ENCODE measurements at regions not wholly inside any gene's neighbourhood (a gene's known extent, or its start where the extent isn't known, plus 50 kb on each side); places are given as distances from the start of the nearest gene placed in this dataset.

GRCh38 chr10:94225589-94225988, 137.2 kb downstream of the NOC3L start:
- TF ChIP-seq CTCF (IDR thresholded peaks at IDR 0.05) (peak in 2 of 6 experiments; percentile 10 to 25), POLR2A (IDR thresholded peaks at IDR 0.05) (no peak)
